T1000 (cell line): ENCODE measurements at regions not wholly inside any gene's neighbourhood (a gene's known extent, or its start where the extent isn't known, plus 50 kb on each side); places are given as distances from the start of the nearest gene placed in this dataset.

Experiments used
- DNase-seq: peaks from one replicate; lab custom pipeline; 2025; ENCODE audit warnings: mixed read lengths; lab: John Stamatoyannopoulos, UW

DNA sequence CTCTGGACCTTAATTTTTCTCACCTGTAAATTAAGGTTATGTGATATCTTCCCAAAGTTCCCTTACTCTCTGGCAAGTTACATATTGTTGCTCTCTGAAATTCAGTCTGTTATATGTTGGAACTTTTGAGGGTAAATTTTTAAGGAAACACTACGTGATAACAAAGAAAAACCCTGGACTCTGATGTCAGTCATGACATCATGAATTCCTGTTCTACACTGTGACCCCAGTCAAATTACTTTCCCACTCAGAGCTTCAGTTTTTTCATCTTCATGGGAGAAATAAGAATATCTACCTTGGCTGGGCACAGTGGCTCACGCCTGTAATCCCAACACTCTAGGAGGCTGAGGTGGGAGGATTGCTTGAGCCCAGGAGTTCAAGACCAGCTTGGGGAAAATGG lies 164.6 kb upstream of the RALGAPA2 start:
- DNase-seq: no peak

GRCh38 chr20:20875716-20876115 lies 163.3 kb upstream of the RALGAPA2 start:
- no peak for DNase-seq

GRCh38 chr20:20872428-20872827 lies 160.0 kb upstream of the RALGAPA2 start:
- no peak for DNase-seq

DNA sequence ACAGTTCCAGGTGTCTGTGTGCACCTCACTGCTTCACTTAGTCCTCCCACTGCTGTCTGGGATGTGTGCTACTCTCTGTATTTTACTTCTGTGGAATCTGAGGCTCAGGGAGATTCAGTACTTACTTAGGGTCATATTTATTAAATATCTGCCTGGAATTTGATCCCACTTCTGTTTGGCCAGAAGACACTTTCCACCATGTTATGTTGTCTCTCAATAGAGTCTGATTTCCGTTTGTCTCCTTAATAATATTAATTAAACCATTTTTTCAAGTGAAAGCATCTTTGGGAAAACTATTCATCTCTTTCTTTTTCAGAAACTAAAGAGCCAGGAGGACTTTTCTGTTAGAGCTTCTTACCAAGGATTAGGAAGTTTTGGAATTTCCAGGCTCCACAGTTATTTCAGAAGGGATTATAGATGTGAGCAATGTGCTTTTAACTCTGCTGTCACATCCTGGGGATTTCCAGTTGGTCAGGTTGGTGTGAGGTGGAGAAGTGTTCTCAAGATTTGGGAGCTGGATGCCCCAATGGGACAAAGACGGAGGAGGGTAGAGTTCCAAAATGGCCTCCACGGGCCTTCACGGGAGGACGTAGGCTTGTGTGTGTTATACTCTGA lies 156.8 kb upstream of the RALGAPA2 start:
- no peak for DNase-seq

- DNase-seq: no peak
These were observed 152.1 kb upstream of the RALGAPA2 start for GRCh38 chr20:20864351-20865096.

GRCh38 chr20:20860078-20860806 lies 147.8 kb upstream of the RALGAPA2 start:
- DNase-seq: peak; percentile 18

DNA sequence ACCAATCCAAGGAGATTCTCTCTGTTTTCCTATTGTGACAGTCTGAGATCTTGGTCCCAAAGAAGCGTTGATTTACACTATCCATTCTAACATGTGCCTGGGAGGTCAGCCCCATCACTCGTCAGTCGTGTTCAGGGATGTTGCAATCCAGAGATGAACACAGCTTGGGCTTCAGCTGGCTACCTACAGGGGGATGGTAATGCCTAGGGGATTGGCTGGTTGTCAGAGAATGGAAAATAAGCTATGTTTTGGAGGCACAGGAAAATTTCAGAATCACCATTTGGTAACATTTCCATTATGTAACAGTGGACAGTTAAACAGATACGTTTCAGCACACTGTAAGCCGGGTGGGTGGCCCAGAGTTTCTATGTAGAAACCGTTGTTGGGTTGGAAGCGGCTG lies 147.1 kb upstream of the RALGAPA2 start:
- DNase-seq: no peak

DNA sequence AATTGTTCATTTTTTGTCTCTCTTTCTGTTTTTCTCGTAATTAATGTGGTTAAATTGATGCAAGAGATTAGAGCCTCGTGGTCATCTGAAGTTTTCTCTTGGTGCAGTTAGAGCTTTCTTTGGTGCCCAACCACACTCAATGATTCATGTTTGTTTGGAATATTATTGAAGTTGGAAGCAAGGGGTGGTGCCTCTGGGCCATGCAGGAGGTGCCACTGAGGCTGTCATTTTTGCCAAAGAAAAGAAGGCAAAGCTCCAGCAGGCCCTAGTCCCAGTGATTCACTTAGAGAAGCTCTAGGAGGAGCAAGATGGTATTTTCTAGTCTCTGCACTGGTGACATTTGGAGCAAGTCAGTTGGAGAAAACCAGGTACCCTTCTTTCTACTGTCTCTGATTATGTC lies 144.5 kb upstream of the RALGAPA2 start:
- DNase-seq: no peak

DNA sequence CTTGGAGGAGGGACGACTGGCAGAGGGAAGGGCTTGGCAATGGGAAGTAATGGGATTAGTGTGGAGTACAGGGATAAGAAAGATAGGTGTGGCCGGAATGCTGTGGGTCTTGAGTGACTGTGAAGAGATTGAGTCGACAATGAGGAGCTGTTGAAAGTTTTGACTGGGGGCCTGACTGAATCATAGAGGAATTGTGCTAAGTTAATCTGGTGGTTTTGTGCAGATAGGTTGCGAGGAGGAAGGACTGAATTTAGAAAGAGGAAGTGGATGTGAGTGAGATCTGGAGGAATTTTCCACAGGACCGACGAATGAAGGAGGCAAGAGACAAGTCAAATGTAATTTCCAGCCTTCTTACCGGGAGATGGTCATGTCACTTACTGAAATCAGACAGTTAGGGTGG lies 143.9 kb upstream of the RALGAPA2 start:
- no peak for DNase-seq

- no peak for DNase-seq
These were observed 138.9 kb upstream of the RALGAPA2 start for GRCh38 chr20:20851385-20851784.

DNA sequence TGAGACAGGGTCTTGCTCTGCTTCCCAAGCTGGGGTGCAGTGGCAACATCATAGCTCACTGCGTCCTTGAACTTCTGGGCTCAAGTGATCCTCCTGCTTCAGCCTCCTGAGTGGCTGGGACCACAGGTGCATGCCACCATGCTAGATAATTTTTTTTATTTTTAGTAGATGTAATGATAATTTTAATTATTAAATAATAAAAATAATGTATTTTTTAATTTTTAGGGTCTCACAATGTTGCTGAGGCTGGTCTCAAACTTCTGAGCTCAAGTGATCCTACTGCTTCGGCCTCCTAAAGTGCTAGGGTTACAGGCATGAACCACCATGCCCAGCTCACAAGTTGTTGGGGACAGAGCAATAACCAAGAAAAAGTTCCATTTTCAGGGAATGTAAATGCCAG lies 138.0 kb upstream of the RALGAPA2 start:
- DNase-seq: no peak

DNA sequence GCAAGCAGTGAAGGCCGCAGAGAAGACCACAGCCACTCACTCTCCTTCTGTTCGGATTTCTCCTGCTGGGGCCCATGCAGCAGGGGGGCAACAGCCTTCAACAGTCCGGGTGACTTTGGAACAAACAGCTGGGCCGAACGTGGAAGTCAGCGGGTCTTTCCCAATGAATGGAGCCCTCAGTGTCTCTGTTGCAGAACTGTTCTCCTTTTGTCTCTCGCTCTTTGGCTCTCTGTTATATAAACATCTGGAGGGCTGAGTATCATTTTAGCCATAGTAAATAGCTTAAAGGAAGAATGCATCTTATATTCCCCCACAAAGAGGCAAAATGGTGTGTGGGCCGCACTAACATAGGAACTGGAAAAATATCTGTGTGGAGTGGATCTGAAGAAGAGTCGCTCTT lies 136.7 kb upstream of the RALGAPA2 start:
- DNase-seq: no peak

DNA sequence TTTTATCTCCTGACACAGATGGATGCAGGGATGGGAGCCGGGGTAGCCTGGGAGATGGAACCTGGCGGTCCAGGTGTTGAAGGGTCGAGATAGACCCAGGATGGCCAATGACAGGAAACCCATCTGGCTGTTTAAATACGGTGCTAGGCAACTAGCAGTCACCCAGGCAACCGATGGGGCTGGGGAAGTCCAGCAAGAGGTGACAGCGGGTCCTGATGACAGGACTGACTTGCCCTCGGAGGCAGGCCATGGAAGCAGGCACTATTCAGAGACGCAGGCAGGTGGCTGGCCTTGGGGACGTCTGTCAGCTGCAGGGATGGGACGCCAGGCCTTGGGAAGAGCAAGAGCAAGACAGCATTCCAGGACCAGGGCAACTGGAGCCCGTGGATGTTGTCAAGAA lies 135.4 kb upstream of the RALGAPA2 start:
- DNase-seq: no peak

DNA sequence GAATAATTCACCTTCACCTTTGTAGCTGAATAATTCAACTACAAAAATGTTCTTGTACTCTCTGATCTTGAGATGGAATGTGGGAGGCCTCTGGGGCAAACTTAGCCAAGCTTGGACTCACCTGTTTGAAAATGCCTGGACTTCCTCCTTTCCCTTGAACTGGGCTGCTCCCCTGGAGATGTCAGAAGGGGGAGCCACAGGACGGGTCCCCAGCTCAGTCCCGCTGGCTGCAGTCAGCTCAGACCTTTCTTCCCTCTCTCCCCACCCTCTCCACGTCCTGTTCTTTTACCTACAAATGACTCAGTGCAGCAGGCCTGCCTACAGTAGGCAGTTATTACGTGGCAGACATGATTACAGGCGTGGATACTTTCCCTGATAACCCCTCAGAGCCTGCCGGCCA lies 131.5 kb upstream of the RALGAPA2 start:
- no peak for DNase-seq

- no peak for DNase-seq
These were observed 127.3 kb upstream of the RALGAPA2 start for GRCh38 chr20:20839771-20840170.

DNA sequence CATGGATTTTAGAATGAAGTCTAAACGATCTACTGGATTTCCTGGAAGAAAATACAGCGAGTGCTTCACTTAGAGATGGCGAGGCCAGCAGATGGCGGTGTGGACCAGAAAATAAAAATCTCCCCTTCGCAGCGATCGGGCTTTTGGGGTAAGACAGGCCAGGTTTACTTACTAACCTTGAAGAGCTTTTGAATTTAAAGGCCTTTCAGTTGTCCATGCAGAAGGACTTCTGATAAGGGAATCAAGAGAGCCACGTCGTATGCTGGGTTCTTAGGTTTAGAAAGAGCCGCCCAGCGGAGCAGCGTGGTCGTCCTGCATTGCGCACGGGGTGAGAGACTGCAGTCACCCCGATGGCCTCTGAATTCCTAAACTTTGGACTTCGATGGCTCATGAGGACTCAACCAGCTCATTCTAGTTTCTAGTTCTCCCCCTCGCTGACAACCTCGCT lies 125.2 kb upstream of the RALGAPA2 start:
- DNase-seq: no peak

DNA sequence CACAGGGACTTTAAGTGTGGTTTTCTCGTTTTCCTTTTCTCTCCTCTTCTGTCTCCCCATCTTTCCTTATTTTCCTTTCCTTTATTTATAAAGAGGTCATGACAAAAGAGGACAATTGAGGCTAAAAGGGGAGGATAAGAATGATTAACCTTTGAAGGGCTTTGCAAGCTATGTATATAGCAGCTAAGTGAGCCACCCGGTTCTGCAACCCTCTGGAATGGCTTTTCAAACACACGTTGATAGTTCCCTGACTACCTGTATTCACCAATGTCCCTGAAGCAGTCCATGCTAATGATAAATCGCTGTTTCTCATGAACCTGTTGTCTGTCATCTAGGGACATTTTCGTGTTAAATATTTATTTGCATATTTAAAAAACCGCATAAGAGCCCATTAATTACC lies 124.4 kb upstream of the RALGAPA2 start:
- no peak for DNase-seq

DNA sequence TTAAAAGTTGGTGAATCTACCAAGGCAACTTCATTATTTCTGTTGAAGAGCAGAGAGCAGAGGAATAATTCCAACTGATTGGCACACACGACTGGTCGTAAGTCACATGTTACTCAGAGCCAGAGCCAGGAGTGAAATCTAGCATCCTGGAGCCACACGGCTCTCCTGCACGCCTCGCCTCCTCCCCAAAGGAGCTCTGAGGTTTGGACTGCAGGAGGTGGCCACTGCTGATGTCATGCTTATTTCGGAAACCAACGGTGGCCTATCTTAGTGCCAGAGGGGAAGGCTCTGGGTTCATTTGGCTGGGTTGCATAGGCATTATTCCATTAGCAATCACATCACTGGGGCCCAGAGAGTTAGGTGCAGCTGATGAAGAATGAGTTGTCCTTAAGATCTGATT lies 123.5 kb upstream of the RALGAPA2 start:
- DNase-seq: no peak

GRCh38 chr20:20834008-20834407 lies 121.6 kb upstream of the RALGAPA2 start:
- no peak for DNase-seq

GRCh38 chr20:20832715-20833114 lies 120.3 kb upstream of the RALGAPA2 start:
- no peak for DNase-seq

- DNase-seq: no peak
These were observed 119.3 kb upstream of the RALGAPA2 start for GRCh38 chr20:20831794-20832193.

GRCh38 chr20:20829681-20830080 lies 117.2 kb upstream of the RALGAPA2 start:
- DNase-seq: no peak

GRCh38 chr20:20827992-20828597 lies 115.7 kb upstream of the RALGAPA2 start:
- no peak for DNase-seq
